MM.1S (cell line): ENCODE measurements at regions not wholly inside any gene's neighbourhood (a gene's known extent, or its start where the extent isn't known, plus 50 kb on each side); places are given as distances from the start of the nearest gene placed in this dataset.

Experiments
- CTCF ChIP-seq: fragments of 300-600 bp; sonication (generic); IDR thresholded peaks from 2 replicates; pipeline ENCODE4 v1.5.1; 2016; ENCODE audit warnings: antibody characterized with exemption, low read length, mixed read lengths
- EZH2phosphoT487 ChIP-seq: fragments of 300-600 bp; sonication (generic); IDR thresholded peaks from 2 replicates; pipeline ENCODE4 v1.6.1; 2018; ENCODE audit warnings: antibody characterized with exemption, low read length

- TF ChIP-seq EZH2phosphoT487 (no peak), CTCF (no peak)
Observed at GRCh38 chr10:2111965-2112364, 374.6 kb upstream of the ADARB2 start.
